GM19025 (cell line): ENCODE measurements at regions not wholly inside any gene's neighbourhood (a gene's known extent, or its start where the extent isn't known, plus 50 kb on each side); places are given as distances from the start of the nearest gene placed in this dataset.
"Not testable (repeated sequence)": the region's sequence is repeated elsewhere in the genome, so short reads cannot be mapped to it uniquely, and the experiment has no call there.

Experiments used
- ATAC-seq: cut with Tn5 transposase; IDR thresholded peaks from one replicate; pipeline ENCODE4 v1.9.1; 2021; ENCODE audit warnings: mild to moderate bottlenecking, low read depth, moderate library complexity; ENCODE audit not compliant: unreplicated experiment

- ATAC-seq, result no peak
These were observed 442.2 kb upstream of the ID2 start for GRCh38 chr2:8239531-8240088.

- ATAC-seq, result no peak
These were observed 440.5 kb upstream of the ID2 start for GRCh38 chr2:8241317-8241716.

- no peak for ATAC-seq
These were observed 439.1 kb upstream of the ID2 start for GRCh38 chr2:8242739-8243138.

GRCh38 chr2:8243748-8244400 lies 438.0 kb upstream of the ID2 start:
- no peak for ATAC-seq

GRCh38 chr2:8244639-8245038 lies 437.2 kb upstream of the ID2 start:
- ATAC-seq, result no peak

- no peak for ATAC-seq
These were observed 435.7 kb upstream of the ID2 start for GRCh38 chr2:8246137-8246536.

GRCh38 chr2:8247905-8248622 lies 433.8 kb upstream of the ID2 start:
- ATAC-seq, result no peak

- ATAC-seq, result no peak
These were observed 433.3 kb upstream of the ID2 start for GRCh38 chr2:8248623-8248957.

- no peak for ATAC-seq
These were observed 432.7 kb upstream of the ID2 start for GRCh38 chr2:8249141-8249540.

- ATAC-seq, result no peak
These were observed 432.1 kb upstream of the ID2 start for GRCh38 chr2:8249769-8250168.

- not testable (repeated sequence) for ATAC-seq
These were observed 431.6 kb upstream of the ID2 start for GRCh38 chr2:8250290-8250689.

- no peak for ATAC-seq
These were observed 430.6 kb upstream of the ID2 start for GRCh38 chr2:8251291-8251690.

- ATAC-seq, result no peak
These were observed 430.0 kb upstream of the ID2 start for GRCh38 chr2:8251856-8252255.

- ATAC-seq, result no peak
These were observed 428.7 kb upstream of the ID2 start for GRCh38 chr2:8252997-8253694.

GRCh38 chr2:8253781-8254180 lies 428.1 kb upstream of the ID2 start:
- no peak for ATAC-seq

GRCh38 chr2:8254214-8254613 lies 427.6 kb upstream of the ID2 start:
- ATAC-seq, result not testable (repeated sequence)

GRCh38 chr2:8254791-8255447 lies 426.9 kb upstream of the ID2 start:
- ATAC-seq, result no peak

GRCh38 chr2:8255448-8255800 lies 426.4 kb upstream of the ID2 start:
- no peak for ATAC-seq

- ATAC-seq, result no peak
These were observed 425.0 kb upstream of the ID2 start for GRCh38 chr2:8256905-8257304.

GRCh38 chr2:8257502-8257901 lies 424.4 kb upstream of the ID2 start:
- no peak for ATAC-seq

GRCh38 chr2:8258406-8258805 lies 423.4 kb upstream of the ID2 start:
- no peak for ATAC-seq
